Natural killer cell (primary cell): ENCODE measurements at regions not wholly inside any gene's neighbourhood (a gene's known extent, or its start where the extent isn't known, plus 50 kb on each side); places are given as distances from the start of the nearest gene placed in this dataset.
"Not testable (repeated sequence)": the region's sequence is repeated elsewhere in the genome, so short reads cannot be mapped to it uniquely, and the experiment has no call there.

Experiments used
- ATAC-seq, 3 donors: fragments of 150-1000 bp in 2 of 3; fragments of 200-7000 bp in 1 of 3; cut with Tn5 transposase; 1 replicate in 1 of 3; 2 replicates in 2 of 3; pipeline ENCODE4 v1.10.0; 2021; ENCODE audit warnings: mild to moderate bottlenecking in 2 of 3, moderate library complexity in 2 of 3
- DNase-seq, 2 donors: peaks; one replicate each; pipeline versions ENCODE4 v3.0.0 to v3.0.0-alpha.2; 2013 to 2021; ENCODE audit warnings: mixed read lengths in 1 of 2
- H3K27ac ChIP-seq: one replicate; pipeline ENCODE4 v1.5.1; 2013; ENCODE audit warnings: mild to moderate bottlenecking, low read length
- H3K27me3 ChIP-seq: one replicate; pipeline ENCODE4 v1.6.1; 2013; ENCODE audit warnings: low read length; ENCODE audit not compliant: control insufficient read depth, insufficient read depth
- H3K36me3 ChIP-seq: one replicate; pipeline ENCODE4 v1.6.1; 2013; ENCODE audit warnings: low read length; ENCODE audit not compliant: control insufficient read depth, insufficient read depth
- H3K4me1 ChIP-seq: one replicate; pipeline ENCODE4 v1.6.1; 2013; ENCODE audit warnings: low read length; ENCODE audit not compliant: control insufficient read depth, insufficient read depth
- H3K4me3 ChIP-seq: one replicate; pipeline ENCODE4 v1.5.1; 2013; ENCODE audit warnings: low read length
- H3K9me3 ChIP-seq: one replicate; pipeline ENCODE4 v1.6.1; 2013; ENCODE audit warnings: low read length; ENCODE audit not compliant: control insufficient read depth, insufficient read depth
- H3K27ac Mint-ChIP-seq, 2 donors: one replicate each; pipeline ENCODE4 v1.8.0; 2022; ENCODE audit warnings: mild to moderate bottlenecking in 2 of 2, mixed read lengths in 2 of 2, moderate library complexity in 1 of 2
- H3K27me3 Mint-ChIP-seq, 2 donors: one replicate each; pipeline ENCODE4 v1.8.0; 2022; ENCODE audit warnings: low read depth in 2 of 2, mixed read lengths in 2 of 2
- H3K36me3 Mint-ChIP-seq: one replicate; pipeline ENCODE4 v1.8.0; 2022; ENCODE audit warnings: mixed read lengths
- H3K4me1 Mint-ChIP-seq, 2 donors: one replicate each; pipeline ENCODE4 v1.8.0; 2022; ENCODE audit warnings: mixed read lengths in 2 of 2
- H3K4me3 Mint-ChIP-seq: one replicate; pipeline ENCODE4 v1.8.0; 2022; ENCODE audit warnings: mild to moderate bottlenecking, moderate library complexity, mixed read lengths
- H3K9me3 Mint-ChIP-seq, 2 donors: one replicate each; pipeline ENCODE4 v1.8.0; 2022; ENCODE audit warnings: mixed read lengths in 2 of 2
- WGBS: methylation state at CpG from one replicate; pipeline ENCODE4 v1.1.7; 2013; ENCODE audit warnings: missing lambda C conversion rate; ENCODE audit not compliant: insufficient coverage; 5-methylcytosine and 5-hydroxymethylcytosine counted together
- intact Hi-C: fragments of 100-400 bp; cut with micrococcal nuclease; formaldehyde crosslinking; loops from one replicate; pipeline ENCODE4 v1.14.2; 2022
- TF ChIP-seq, protein P1 (sequence below): fragments of 200-600 bp; IDR thresholded peaks from one replicate; pipeline ENCODE4 v1.8.0; 2022; ENCODE audit warnings: antibody characterized with exemption

DNA sequence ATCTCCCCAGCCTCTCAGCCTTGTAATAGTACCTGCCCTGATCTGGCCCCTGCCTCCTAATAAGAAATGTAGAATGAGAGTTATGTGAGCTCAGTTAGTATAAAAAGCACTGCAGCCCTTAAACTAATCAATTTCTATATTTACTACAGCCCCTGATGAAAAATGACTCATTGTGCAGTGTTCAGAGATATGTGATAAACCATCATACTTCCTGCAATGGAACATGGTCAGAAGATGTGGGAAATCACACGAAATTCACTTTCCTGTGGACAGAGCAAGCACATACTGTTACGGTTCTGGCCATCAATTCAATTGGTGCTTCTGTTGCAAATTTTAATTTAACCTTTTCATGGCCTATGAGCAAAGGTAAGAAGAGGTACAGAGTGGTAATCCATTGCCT is 176.8 kb upstream of the PDE4B start:
- H3K4me1 Mint-ChIP-seq: peaks cover 6 to 8% of the 10 kb centered on the region in 2 donors
- 23% methylated on average over 2 of the region's 2 CpGs for WGBS
- ATAC-seq (no peak), DNase-seq (no peak)
- no peaks in the 10 kb centered on the region for H3K36me3 Mint-ChIP-seq
- H3K4me3 ChIP-seq: no peak overlapping the region
- no peaks in the 10 kb centered on the region for H3K4me1 ChIP-seq
- H3K27ac ChIP-seq: no peak overlapping the region
- TF ChIP-seq, protein P1, sequence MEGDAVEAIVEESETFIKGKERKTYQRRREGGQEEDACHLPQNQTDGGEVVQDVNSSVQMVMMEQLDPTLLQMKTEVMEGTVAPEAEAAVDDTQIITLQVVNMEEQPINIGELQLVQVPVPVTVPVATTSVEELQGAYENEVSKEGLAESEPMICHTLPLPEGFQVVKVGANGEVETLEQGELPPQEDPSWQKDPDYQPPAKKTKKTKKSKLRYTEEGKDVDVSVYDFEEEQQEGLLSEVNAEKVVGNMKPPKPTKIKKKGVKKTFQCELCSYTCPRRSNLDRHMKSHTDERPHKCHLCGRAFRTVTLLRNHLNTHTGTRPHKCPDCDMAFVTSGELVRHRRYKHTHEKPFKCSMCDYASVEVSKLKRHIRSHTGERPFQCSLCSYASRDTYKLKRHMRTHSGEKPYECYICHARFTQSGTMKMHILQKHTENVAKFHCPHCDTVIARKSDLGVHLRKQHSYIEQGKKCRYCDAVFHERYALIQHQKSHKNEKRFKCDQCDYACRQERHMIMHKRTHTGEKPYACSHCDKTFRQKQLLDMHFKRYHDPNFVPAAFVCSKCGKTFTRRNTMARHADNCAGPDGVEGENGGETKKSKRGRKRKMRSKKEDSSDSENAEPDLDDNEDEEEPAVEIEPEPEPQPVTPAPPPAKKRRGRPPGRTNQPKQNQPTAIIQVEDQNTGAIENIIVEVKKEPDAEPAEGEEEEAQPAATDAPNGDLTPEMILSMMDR: no peak
- intact Hi-C loops: no loop called here
- no peaks in the 10 kb centered on the region for H3K27me3 ChIP-seq
- no peak overlapping the region for H3K27ac Mint-ChIP-seq
- no peaks in the 10 kb centered on the region for H3K9me3 ChIP-seq
- H3K36me3 ChIP-seq: no peaks in the 10 kb centered on the region
- no peaks in the 10 kb centered on the region for H3K27me3 Mint-ChIP-seq
- no peaks in the 10 kb centered on the region for H3K9me3 Mint-ChIP-seq
- H3K4me3 Mint-ChIP-seq: no peak overlapping the region

DNA sequence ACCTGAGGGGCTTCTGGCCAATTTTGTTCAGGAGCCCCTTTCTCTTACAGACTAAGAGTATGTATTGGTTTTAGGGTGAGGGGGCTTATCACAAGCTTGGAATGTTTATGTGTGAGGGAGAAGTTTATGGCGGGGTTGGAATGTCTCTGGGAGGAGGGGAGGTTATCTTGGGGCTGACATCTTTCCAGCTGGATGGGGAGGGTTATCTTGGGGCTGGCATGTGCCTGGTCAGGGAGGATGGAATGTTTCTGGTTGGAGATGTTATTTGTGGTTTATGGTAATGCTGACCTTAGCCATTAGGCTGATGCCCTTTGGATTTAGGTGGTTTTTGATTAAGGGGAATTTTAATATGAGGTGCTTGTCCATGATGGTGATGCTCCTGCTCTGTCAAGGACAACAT is 171.0 kb upstream of the PDE4B start:
- intact Hi-C loops, DNase-seq, H3K27me3 ChIP-seq, H3K36me3 Mint-ChIP-seq, ATAC-seq, H3K9me3 Mint-ChIP-seq, H3K36me3 ChIP-seq, H3K4me1 ChIP-seq, H3K27ac ChIP-seq, H3K27me3 Mint-ChIP-seq, H3K27ac Mint-ChIP-seq, H3K4me3 ChIP-seq, H3K9me3 ChIP-seq, H3K4me3 Mint-ChIP-seq, H3K4me1 Mint-ChIP-seq: not testable (repeated sequence)
- WGBS: 96% methylated on average over 1 of the region's 1 CpG

DNA sequence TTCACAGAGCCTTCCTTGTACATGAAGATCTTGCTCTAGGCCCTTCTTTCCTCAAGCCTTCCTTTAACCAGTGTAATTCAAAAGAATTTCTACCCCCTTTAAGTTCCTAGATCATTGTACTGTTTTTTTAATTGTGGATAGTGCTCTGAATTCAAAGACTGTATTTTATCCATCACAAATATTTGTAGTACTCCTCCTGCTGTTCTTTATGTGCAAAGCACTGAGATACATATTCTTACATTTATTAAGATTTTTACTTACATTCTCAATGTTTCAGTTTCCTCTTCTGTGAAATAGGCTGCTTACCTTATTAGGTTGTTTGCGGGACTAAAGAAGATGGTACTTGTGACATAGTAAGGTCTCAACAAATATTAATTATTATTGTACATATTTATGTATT is 168.8 kb upstream of the PDE4B start:
- no CpG with 5 or more reads among the region's 1 CpG for WGBS
- ATAC-seq: no peak
- no peak overlapping the region for H3K4me3 Mint-ChIP-seq

DNA sequence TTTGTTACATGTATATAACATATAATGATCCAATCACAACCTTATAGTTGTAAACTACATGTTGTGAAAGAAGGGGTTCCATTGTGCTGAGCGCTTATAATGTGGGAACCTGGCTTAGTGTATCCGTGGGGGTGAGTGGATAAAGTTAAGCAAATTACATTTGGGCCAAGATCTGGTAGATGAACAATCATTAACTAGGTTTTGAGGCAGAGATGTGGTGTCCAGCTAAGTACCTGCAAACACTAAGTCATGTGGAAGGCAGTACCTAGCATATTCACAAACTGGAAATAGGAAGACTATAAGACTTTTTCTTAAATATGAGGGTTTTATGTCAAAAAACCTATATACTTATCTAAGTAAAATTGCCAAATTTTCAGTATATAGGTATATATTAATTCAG is 167.2 kb upstream of the PDE4B start:
- H3K27ac ChIP-seq: no peak overlapping the region
- H3K4me1 Mint-ChIP-seq: peaks cover 0 to 7% of the 10 kb centered on the region in 2 donors
- H3K9me3 Mint-ChIP-seq: no peaks in the 10 kb centered on the region
- H3K4me3 Mint-ChIP-seq: no peak overlapping the region
- no peaks in the 10 kb centered on the region for H3K36me3 Mint-ChIP-seq
- no peaks in the 10 kb centered on the region for H3K9me3 ChIP-seq
- WGBS: 90% methylated on average over 2 of the region's 2 CpGs
- TF ChIP-seq, protein P1: no peak
- no peaks in the 10 kb centered on the region for H3K4me1 ChIP-seq
- H3K27ac Mint-ChIP-seq: no peak overlapping the region
- DNase-seq (no peak), ATAC-seq (no peak)
- H3K27me3 Mint-ChIP-seq: no peaks in the 10 kb centered on the region
- no peak overlapping the region for H3K4me3 ChIP-seq
- intact Hi-C loops: no loop called here
- no peaks in the 10 kb centered on the region for H3K36me3 ChIP-seq
- H3K27me3 ChIP-seq: no peaks in the 10 kb centered on the region

More for the DNA sequence above, 168.8 kb upstream of the PDE4B start:
- Histone ChIP-seq H3K36me3 (no peaks in the 10 kb centered on the region), H3K9me3 (no peaks in the 10 kb centered on the region), H3K27ac (no peak overlapping the region), H3K4me1 (no peaks in the 10 kb centered on the region), H3K4me3 (no peak overlapping the region), H3K27me3 (no peaks in the 10 kb centered on the region)
- Mint-ChIP-seq H3K36me3 (no peaks in the 10 kb centered on the region), H3K9me3 (no peaks in the 10 kb centered on the region), H3K27me3 (no peaks in the 10 kb centered on the region), H3K4me1 (peaks cover 0 to 7% of the 10 kb centered on the region in 2 donors), H3K27ac (no peak overlapping the region)
- intact Hi-C loops: no loop called here
- no peak for DNase-seq
- TF ChIP-seq, protein P1: no peak
